Eye (tissue), 1 donor: ENCODE measurements at regions not wholly inside any gene's neighbourhood (a gene's known extent, or its start where the extent isn't known, plus 50 kb on each side); places are given as distances from the start of the nearest gene placed in this dataset.
A peak's percentile ranks its signal among the peaks of the same experiment; 100 is the strongest.
"Not testable (repeated sequence)": the region's sequence is repeated elsewhere in the genome, so short reads cannot be mapped to it uniquely, and the experiment has no call there.

Experiments
- DNase-seq: peaks from one replicate; pipeline ENCODE4 v3.0.0-alpha.2; 2015

GRCh38 chr19:30806311-30806710, 434.1 kb downstream of the ZNF536 start:
- DNase-seq: no peak

- DNase-seq: no peak
These were observed 432.6 kb downstream of the ZNF536 start for GRCh38 chr19:30804751-30805150.

- DNase-seq: not testable (repeated sequence)
These were observed 432.1 kb downstream of the ZNF536 start for GRCh38 chr19:30804333-30804732.

GRCh38 chr19:30802424-30803013, 430.3 kb downstream of the ZNF536 start:
- DNase-seq: no peak

GRCh38 chr19:30799865-30800755, 427.9 kb downstream of the ZNF536 start:
- DNase-seq: peak; percentile 72

- DNase-seq: no peak
These were observed 423.5 kb downstream of the ZNF536 start for GRCh38 chr19:30795727-30796126.

- no peak for DNase-seq
These were observed 420.6 kb downstream of the ZNF536 start for GRCh38 chr19:30792561-30793505.

GRCh38 chr19:30791088-30791487, 418.9 kb downstream of the ZNF536 start:
- DNase-seq: no peak

GRCh38 chr19:30790056-30790680, 418.0 kb downstream of the ZNF536 start:
- DNase-seq: no peak

GRCh38 chr19:30788105-30788765, 416.1 kb downstream of the ZNF536 start:
- no peak for DNase-seq

- DNase-seq: no peak
These were observed 413.4 kb downstream of the ZNF536 start for GRCh38 chr19:30785458-30786137.

GRCh38 chr19:30784850-30785457, 412.8 kb downstream of the ZNF536 start:
- DNase-seq: peak; percentile 34

- DNase-seq: no peak
These were observed 411.8 kb downstream of the ZNF536 start for GRCh38 chr19:30783936-30784335.

GRCh38 chr19:30783212-30783611, 411.0 kb downstream of the ZNF536 start:
- DNase-seq: no peak

GRCh38 chr19:30781519-30781918, 409.3 kb downstream of the ZNF536 start:
- DNase-seq: no peak

GRCh38 chr19:30781047-30781446, 408.9 kb downstream of the ZNF536 start:
- DNase-seq: no peak

- no peak for DNase-seq
These were observed 408.3 kb downstream of the ZNF536 start for GRCh38 chr19:30780456-30780855.

GRCh38 chr19:30780032-30780431, 407.8 kb downstream of the ZNF536 start:
- peak; percentile 62 for DNase-seq

- no peak for DNase-seq
These were observed 407.0 kb downstream of the ZNF536 start for GRCh38 chr19:30778961-30779715.

GRCh38 chr19:30778061-30778460, 405.9 kb downstream of the ZNF536 start:
- no peak for DNase-seq
